T-helper 17 cell (primary cell): ENCODE measurements at regions not wholly inside any gene's neighbourhood (a gene's known extent, or its start where the extent isn't known, plus 50 kb on each side); places are given as distances from the start of the nearest gene placed in this dataset.
"Not testable (repeated sequence)": the region's sequence is repeated elsewhere in the genome, so short reads cannot be mapped to it uniquely, and the experiment has no call there.

Experiments used
- ATAC-seq: fragments of 150-1000 bp; cut with Tn5 transposase; 2 replicates; pipeline ENCODE4 v1.10.0; 2021; ENCODE audit warnings: mild to moderate bottlenecking, moderate library complexity
- DNase-seq, 3 donors: peaks; one replicate each; pipeline versions ENCODE4 v3.0.0 to v3.0.0-alpha.2; 2020 to 2021
- H3K9me3 ChIP-seq: one replicate; pipeline ENCODE4 v1.7.0; 2013; ENCODE audit warnings: low read length, mild to moderate bottlenecking; ENCODE audit not compliant: control insufficient read depth, poor library complexity, severe bottlenecking
- H3K27ac Mint-ChIP-seq: one replicate; pipeline ENCODE4 v1.8.0; 2022; ENCODE audit warnings: mild to moderate bottlenecking, moderate library complexity, mixed read lengths
- H3K27me3 Mint-ChIP-seq: one replicate; pipeline ENCODE4 v1.8.0; 2022; ENCODE audit warnings: mixed read lengths
- H3K36me3 Mint-ChIP-seq: one replicate; pipeline ENCODE4 v1.8.0; 2022; ENCODE audit warnings: low read depth, mixed read lengths
- H3K4me1 Mint-ChIP-seq: one replicate; pipeline ENCODE4 v1.8.0; 2022; ENCODE audit warnings: mild to moderate bottlenecking, mixed read lengths
- H3K4me3 Mint-ChIP-seq: one replicate; pipeline ENCODE4 v1.8.0; 2022; ENCODE audit warnings: mild to moderate bottlenecking, moderate library complexity, mixed read lengths

GRCh38 chr9:7668541-7668940 lies 131.0 kb downstream of the DMAC1 start:
- ATAC-seq = no peak

GRCh38 chr9:7665874-7666273 lies 133.7 kb downstream of the DMAC1 start:
- Mint-ChIP-seq H3K36me3 (peaks cover 4% of the 10 kb centered on the region), H3K4me1 (no peaks in the 10 kb centered on the region), H3K4me3 (no peak overlapping the region), H3K27me3 (peaks cover 4% of the 10 kb centered on the region), H3K27ac (no peak overlapping the region)
- no peak for ATAC-seq
- no peaks in the 10 kb centered on the region for H3K9me3 ChIP-seq
- DNase-seq = no peak

More at GRCh38 chr9:7668541-7668940, 131.0 kb downstream of the DMAC1 start:
- Mint-ChIP-seq H3K27ac (no peak overlapping the region), H3K4me3 (no peak overlapping the region), H3K4me1 (no peaks in the 10 kb centered on the region), H3K27me3 (peaks cover 4% of the 10 kb centered on the region), H3K36me3 (peaks cover 4% of the 10 kb centered on the region)
- no peaks in the 10 kb centered on the region for H3K9me3 ChIP-seq
- DNase-seq = no peak

GRCh38 chr9:7659766-7660165 lies 139.8 kb downstream of the DMAC1 start:
- no peak for DNase-seq
- H3K27ac Mint-ChIP-seq = no peak overlapping the region
- no peak for ATAC-seq

GRCh38 chr9:7656636-7657035 lies 142.9 kb downstream of the DMAC1 start:
- H3K36me3 Mint-ChIP-seq = no peaks in the 10 kb centered on the region
- no peak for ATAC-seq
- H3K27me3 Mint-ChIP-seq = no peaks in the 10 kb centered on the region
- H3K9me3 ChIP-seq = no peaks in the 10 kb centered on the region
- H3K4me3 Mint-ChIP-seq = no peak overlapping the region
- H3K4me1 Mint-ChIP-seq = peaks cover 12% of the 10 kb centered on the region
- no peak overlapping the region for H3K27ac Mint-ChIP-seq
- DNase-seq = no peak

More at GRCh38 chr9:7659766-7660165, 139.8 kb downstream of the DMAC1 start:
- Mint-ChIP-seq H3K4me1 (peaks cover 3% of the 10 kb centered on the region), H3K36me3 (peaks cover 2% of the 10 kb centered on the region), H3K27me3 (no peaks in the 10 kb centered on the region), H3K4me3 (no peak overlapping the region)
- H3K9me3 ChIP-seq = no peaks in the 10 kb centered on the region

GRCh38 chr9:7653262-7653661 lies 146.3 kb downstream of the DMAC1 start:
- H3K27ac Mint-ChIP-seq = no peak overlapping the region
- H3K4me3 Mint-ChIP-seq = no peak overlapping the region
- no peaks in the 10 kb centered on the region for H3K27me3 Mint-ChIP-seq
- H3K4me1 Mint-ChIP-seq = peaks cover 12% of the 10 kb centered on the region
- no peaks in the 10 kb centered on the region for H3K9me3 ChIP-seq
- ATAC-seq (no peak), DNase-seq (no peak)
- H3K36me3 Mint-ChIP-seq = no peaks in the 10 kb centered on the region

GRCh38 chr9:7640231-7640630 lies 159.3 kb downstream of the DMAC1 start:
- DNase-seq (no peak), ATAC-seq (no peak)
- Mint-ChIP-seq H3K4me3 (no peak overlapping the region), H3K27ac (no peak overlapping the region), H3K36me3 (no peaks in the 10 kb centered on the region), H3K4me1 (peaks cover 5% of the 10 kb centered on the region), H3K27me3 (no peaks in the 10 kb centered on the region)
- H3K9me3 ChIP-seq = no peaks in the 10 kb centered on the region

- no peak overlapping the region for H3K4me3 Mint-ChIP-seq
- DNase-seq (no peak), ATAC-seq (no peak)
- H3K4me1 Mint-ChIP-seq = peaks cover 5% of the 10 kb centered on the region
- H3K27ac Mint-ChIP-seq = no peak overlapping the region
- H3K36me3 Mint-ChIP-seq = no peaks in the 10 kb centered on the region
- no peaks in the 10 kb centered on the region for H3K27me3 Mint-ChIP-seq
- no peaks in the 10 kb centered on the region for H3K9me3 ChIP-seq
Observed at GRCh38 chr9:7639471-7639870, 160.1 kb downstream of the DMAC1 start.

GRCh38 chr9:7636838-7637467 lies 162.6 kb downstream of the DMAC1 start:
- Mint-ChIP-seq H3K36me3 (no peaks in the 10 kb centered on the region), H3K4me1 (peaks cover 5% of the 10 kb centered on the region), H3K27ac (no peak overlapping the region), H3K4me3 (no peak overlapping the region), H3K27me3 (no peaks in the 10 kb centered on the region)
- ATAC-seq (no peak), DNase-seq (no peak)
- H3K9me3 ChIP-seq = no peaks in the 10 kb centered on the region

DNA sequence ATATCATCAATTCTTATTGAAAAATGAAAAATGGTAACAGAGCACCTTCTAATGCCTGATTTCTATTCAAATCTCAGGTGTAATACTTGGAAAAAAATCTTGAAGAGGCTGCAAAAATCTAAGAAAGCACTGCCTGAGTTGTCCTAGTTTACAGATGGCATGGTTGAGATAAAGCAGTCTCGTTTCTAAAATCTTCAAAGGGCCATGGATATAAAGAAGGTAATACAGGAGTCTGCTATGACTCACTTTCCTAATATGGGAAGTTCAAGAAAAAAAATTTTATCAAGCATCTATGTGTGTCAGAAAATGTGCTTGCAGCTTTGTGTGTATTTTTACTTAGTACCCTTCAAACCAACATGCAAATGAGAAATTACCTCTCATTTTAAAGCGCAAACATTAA lies 163.3 kb downstream of the DMAC1 start:
- Mint-ChIP-seq H3K4me1 (peaks cover 5% of the 10 kb centered on the region), H3K27ac (no peak overlapping the region), H3K27me3 (no peaks in the 10 kb centered on the region), H3K36me3 (no peaks in the 10 kb centered on the region), H3K4me3 (no peak overlapping the region)
- H3K9me3 ChIP-seq = no peaks in the 10 kb centered on the region
- ATAC-seq (no peak), DNase-seq (no peak)

DNA sequence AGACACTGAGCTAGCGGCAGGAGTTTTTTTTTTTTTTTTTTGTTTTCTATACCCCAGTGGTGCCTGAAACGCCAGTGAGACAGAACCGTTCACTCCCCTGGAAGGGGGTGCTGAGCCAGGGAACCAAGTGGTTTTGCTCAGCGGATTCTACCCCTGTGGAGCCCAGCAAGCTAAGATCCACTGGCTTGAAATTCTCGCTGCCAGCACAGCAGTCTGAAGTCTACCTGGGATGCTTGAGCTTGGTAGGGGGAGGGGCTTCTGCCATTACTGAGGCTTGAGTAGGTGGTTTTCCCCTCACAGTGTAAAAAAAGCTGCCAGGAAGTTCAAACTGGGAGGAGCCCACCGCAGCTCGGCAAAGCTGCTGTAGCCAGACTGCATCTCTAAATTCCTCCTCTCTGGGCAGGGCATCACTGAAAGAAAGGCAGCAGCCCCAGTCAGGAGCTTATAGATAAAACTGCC lies 173.0 kb downstream of the DMAC1 start:
- H3K27me3 Mint-ChIP-seq, H3K36me3 Mint-ChIP-seq: not testable (repeated sequence)

GRCh38 chr9:7622481-7622880 lies 177.1 kb downstream of the DMAC1 start:
- ATAC-seq (no peak), DNase-seq (no peak)
- no peaks in the 10 kb centered on the region for H3K27me3 Mint-ChIP-seq
- H3K4me1 Mint-ChIP-seq = peaks cover 8% of the 10 kb centered on the region
- no peak overlapping the region for H3K27ac Mint-ChIP-seq
- H3K4me3 Mint-ChIP-seq = no peak overlapping the region
- peaks cover under 1% of the 10 kb centered on the region for H3K36me3 Mint-ChIP-seq
- H3K9me3 ChIP-seq = no peaks in the 10 kb centered on the region

More for the DNA sequence above, 173.0 kb downstream of the DMAC1 start:
- H3K4me1 Mint-ChIP-seq, H3K9me3 ChIP-seq: not testable (repeated sequence)
- DNase-seq (peak in 2 of 3 donors; percentile 16 to 29), ATAC-seq (peak; percentile 79)
- Mint-ChIP-seq H3K4me3 (peak overlapping the region; percentile 63), H3K27ac (peak overlapping the region; percentile 6)

- no peak for DNase-seq
- Mint-ChIP-seq H3K36me3 (peaks cover 2% of the 10 kb centered on the region), H3K27ac (no peak overlapping the region), H3K4me3 (no peak overlapping the region), H3K4me1 (peaks cover 26% of the 10 kb centered on the region), H3K27me3 (no peaks in the 10 kb centered on the region)
- no peaks in the 10 kb centered on the region for H3K9me3 ChIP-seq
- ATAC-seq = no peak
Observed at GRCh38 chr9:7615344-7615743, 184.2 kb downstream of the DMAC1 start.

DNA sequence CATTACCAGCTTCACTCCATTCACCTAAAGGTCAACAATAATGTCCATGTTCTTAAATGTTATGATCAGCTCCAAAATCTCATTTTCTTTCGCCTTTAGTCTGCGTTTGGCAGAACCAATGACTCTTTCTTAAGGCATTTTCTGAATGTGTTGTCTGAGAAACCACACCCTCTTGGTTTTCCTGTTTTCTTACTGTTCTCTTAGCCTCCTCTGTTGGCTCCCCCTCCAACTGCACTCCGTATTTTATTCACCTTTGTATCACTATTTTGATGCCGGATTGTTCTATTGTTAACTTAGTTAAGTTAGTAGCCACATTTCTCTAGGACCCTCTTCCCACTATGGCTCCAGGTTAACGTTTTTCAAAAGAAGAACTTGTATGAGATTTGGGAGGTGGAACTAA lies 185.6 kb downstream of the DMAC1 start:
- Mint-ChIP-seq H3K27me3 (no peaks in the 10 kb centered on the region), H3K4me3 (peak overlapping the region; percentile 82), H3K36me3 (peaks cover 2% of the 10 kb centered on the region), H3K27ac (peak overlapping the region; percentile 8), H3K4me1 (peaks cover 26% of the 10 kb centered on the region)
- DNase-seq (no peak), ATAC-seq (peak; percentile 77)
- no peaks in the 10 kb centered on the region for H3K9me3 ChIP-seq

DNA sequence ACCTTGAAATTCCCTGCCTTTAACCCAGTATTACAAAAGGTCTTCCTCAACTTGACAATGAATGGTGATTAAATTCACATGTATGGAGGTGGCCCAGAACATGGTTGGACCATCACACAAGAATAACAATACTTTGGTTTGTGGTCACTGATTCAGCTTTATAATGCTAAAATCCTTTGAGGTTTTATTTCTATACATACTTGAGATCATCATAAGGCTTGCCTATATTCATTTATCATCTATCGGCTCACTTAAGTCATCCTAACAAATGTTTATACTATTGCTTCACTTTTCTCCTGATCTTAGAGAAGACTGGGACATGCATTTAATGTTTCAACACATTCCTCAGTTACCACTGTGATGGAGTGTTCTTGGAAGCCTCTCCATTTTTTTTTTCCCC lies 191.3 kb downstream of the DMAC1 start:
- no peak for ATAC-seq
- no peaks in the 10 kb centered on the region for H3K27me3 Mint-ChIP-seq
- DNase-seq = no peak

More for the DNA sequence above, 191.3 kb downstream of the DMAC1 start:
- Mint-ChIP-seq H3K4me1 (peaks cover under 1% of the 10 kb centered on the region), H3K36me3 (no peaks in the 10 kb centered on the region), H3K27ac (no peak overlapping the region), H3K4me3 (no peak overlapping the region)
- H3K9me3 ChIP-seq = no peaks in the 10 kb centered on the region
